Femur (tissue), 1 donor: ENCODE measurements at regions not wholly inside any gene's neighbourhood (a gene's known extent, or its start where the extent isn't known, plus 50 kb on each side); places are given as distances from the start of the nearest gene placed in this dataset.
A peak's percentile ranks its signal among the peaks of the same experiment; 100 is the strongest.
"Not testable (repeated sequence)": the region's sequence is repeated elsewhere in the genome, so short reads cannot be mapped to it uniquely, and the experiment has no call there.

Experiments
- DNase-seq: peaks from one replicate; pipeline ENCODE4 v3.0.0-alpha.2; 2017

- DNase-seq: no peak
Measured at GRCh38 chr3:34844323-34844620, 795.1 kb upstream of the ARPP21 start.

DNA sequence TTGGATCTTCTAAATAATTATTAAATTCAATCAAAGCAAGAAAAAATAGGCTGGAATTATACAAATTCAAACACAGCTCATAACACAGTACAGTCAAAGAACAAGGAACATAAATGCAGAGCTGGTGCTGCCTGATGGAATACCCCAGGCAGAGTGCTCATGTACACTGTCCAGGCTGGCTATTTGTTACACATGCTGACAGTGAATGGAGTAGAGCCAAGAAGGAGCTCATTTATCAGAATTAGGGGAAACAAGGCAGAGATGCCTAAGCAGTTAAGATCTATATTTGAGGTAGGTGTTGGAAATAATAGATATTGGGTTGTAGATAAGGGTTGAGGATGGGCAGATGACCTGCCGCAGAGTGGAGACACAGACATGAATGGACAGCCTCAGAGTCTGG is 788.2 kb upstream of the ARPP21 start:
- no peak for DNase-seq

DNA sequence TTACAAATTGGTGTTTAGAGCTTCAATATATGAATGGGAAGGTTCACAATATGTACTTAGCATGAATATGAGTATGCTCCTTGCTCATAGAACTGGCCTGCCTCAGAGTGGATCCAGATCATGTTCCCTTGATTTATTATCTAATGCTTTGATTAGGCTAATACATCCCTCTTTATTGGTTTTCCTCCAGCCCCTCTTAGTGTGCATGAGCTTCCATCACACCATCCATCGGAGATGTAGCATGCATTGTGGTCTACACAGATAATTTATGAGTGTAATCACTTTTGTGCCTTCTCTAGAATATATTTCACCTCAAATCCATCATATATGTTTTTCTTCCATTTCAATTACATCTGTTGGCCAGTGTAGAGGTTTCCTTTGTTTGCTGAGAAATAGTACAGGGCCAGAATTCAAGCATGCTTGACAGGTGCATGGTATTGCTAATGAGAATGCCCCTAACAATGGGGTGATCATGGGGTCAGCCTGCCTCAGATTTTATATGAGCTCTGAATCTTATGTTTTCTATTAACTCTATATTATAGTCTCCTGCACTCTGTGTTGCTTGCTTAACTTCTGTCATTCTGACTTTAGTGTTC is 786.4 kb upstream of the ARPP21 start:
- no peak for DNase-seq

DNA sequence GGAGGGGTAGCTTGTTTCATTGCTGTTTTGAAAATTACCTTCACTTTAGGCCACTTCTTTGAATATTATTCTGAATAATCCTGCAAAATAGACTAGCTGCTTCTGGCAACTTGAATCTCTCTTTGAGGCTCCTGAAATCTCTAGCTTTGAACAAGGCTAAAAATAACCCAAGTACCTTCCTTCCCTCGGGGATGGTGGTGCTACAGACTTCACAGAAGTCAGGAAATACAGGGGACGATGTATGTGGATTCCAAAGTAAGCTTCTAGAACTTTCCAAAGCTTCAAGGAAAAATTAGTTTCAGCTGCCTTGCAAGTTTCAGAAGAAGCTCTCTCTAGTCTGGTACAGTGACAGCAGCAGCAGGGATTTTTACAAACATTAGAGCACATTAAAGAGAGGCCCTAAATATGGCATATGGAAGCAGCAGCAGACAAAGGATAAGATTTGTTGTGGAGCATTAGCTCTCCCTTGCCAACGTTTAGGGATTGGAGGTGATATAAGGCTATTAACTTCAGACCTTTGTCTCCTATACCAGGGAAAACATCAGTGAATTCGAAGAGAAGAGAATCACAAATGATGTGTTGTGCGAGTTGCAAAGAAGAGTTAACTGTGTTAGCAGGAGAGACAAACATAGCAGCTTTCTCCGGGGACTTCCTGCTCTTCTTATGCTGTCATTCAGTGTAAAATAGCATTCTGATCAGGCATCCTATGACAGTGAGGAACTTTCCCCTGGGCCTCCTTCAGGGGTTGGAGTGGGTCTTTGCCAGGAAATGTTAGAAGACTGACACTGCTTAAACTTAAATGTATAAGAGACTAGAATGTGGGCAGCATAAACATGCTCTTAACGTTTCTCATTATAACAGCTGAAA is 783.0 kb upstream of the ARPP21 start:
- DNase-seq: peak; percentile 37

DNA sequence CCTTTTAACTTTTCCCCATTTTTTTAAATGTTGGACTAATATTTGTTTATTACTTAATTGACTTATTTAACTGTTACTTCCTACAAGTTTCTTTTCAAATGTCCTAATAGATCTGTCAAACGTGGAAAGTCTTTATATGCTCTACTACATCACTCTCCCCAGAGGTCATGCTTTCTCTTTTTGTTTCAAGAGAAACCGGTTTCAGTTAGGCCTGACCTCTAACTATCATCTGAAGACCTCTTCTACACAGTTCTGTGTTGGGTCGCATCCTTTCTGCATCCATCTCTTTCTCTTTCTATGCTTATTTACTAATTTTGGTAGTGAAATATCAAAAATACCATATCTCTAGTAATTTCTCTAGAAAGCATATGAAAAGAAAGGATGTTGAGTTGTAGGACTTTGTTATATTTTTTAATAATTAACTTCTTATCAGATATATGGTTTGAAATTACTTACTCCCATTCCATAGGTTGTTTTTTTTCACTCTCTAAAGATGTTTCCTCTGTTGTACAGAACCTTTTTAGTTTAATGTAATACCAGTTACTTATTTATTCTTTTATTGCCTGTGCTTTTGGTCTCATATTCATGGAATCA is 781.2 kb upstream of the ARPP21 start:
- no peak for DNase-seq

DNA sequence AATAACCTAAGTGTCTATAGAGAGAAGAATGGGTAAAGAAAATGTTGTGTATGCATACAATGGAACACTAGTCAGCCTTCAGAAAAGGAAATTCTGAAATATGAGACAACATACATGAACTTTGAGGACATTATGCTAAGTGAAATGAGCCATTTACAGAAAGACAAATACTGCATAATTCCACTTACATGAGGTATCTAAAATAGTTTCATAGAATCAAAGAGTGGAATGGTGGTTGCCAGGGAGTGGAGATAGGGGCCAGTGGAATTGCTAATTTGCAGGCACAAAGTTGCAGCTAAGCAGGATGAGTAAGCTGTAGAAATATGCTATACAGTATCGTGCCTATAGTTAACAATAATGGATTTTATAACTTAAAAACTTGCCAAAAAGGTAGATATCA is 779.6 kb upstream of the ARPP21 start:
- DNase-seq: no peak

- DNase-seq: no peak
Measured at GRCh38 chr3:34862456-34862855, 776.9 kb upstream of the ARPP21 start.

DNA sequence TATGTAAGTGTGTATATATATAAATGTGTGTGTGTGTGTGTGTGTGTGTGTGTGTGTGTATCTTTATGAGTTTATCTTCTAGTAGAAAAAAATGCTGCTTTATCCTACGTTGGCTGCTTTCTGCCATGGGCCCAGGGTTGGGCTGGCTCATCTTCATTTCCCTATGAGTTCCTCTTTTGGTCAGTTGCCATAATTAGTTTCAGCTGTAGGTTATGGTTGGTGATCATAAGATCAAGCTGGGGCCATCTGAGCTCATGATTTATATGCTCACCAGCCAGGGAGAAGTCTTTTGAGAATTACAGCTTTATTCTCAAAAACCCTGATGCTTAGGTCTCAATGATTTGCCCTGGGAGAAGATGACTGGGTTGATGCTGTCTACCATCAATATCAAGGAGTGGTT is 775.8 kb upstream of the ARPP21 start:
- DNase-seq: no peak

DNA sequence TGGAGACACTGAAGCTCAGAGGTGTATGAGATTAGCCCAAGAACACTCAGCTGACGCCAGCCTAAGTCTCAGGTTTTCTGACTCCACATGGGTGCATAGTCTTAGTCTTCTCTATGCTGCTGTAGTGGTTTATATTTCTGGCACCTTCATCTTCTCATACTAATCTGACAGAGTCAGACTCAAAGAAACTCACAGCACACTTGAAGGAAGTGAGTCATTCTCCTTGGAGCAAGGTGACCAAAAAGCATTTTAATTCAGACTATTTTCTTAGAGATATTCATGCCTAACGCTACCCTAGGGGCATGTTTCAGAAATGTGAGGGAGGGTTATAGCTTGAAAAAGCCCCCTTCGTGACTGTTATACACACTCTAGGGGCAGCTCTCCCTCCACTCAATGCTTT is 775.3 kb upstream of the ARPP21 start:
- no peak for DNase-seq

DNA sequence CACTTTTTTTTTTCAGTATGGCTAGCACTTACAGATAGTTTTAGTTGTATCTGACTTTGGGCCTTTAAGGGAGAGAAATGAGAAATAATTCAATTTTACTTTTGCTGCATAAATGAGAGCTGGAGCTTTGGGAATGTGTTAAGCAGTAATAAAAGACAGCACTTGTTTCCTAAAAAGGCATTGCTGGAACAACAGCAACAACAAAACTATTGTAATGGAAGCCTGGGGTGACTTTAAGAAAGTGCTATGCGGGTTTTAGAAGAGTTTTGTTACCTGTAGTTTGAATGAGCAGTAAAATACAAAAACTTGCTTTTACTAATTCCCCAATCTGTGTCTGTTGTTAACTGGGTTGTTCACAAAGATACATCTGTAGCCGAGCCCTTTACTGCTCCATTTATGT is 774.0 kb upstream of the ARPP21 start:
- no peak for DNase-seq

DNA sequence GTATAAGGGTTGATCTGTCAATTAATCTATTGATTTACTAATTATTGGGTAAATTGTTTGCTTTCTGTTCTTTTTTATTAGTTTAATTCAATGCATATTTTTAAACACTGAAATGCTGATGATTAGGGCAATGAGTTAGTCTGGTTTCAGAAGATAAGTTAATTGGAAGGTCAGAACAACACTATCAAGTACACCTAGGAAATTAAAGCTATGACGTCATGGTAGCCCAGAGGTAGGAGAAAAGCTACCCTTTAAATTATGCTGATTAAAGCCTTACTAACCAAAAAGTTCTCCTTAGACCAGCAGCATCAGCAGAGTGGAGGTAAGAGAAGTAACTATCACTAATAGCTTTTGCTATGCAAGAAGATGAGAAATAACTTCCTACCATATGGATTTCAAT is 770.4 kb upstream of the ARPP21 start:
- DNase-seq: no peak

GRCh38 chr3:34869696-34870095 is 769.6 kb upstream of the ARPP21 start:
- no peak for DNase-seq

DNA sequence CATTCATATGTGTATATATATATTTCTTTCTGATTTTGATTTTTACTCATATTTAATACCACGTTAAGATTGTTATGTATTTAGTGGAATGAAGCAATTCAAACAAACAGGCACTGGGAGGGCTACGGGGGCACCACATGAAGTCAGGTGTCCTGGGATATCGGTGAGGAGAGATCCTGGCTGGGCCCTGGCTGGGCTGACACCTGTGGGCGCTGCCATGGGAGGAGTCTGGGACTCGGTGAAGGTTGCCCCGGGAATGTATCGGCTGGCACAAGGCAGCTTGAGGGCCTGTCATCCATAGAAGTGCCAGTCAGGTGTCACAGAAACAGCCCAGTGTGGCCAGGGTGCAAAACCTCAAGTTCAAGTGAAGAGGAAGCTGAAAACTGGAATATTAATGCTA is 766.9 kb upstream of the ARPP21 start:
- no peak for DNase-seq

- no peak for DNase-seq
Measured at GRCh38 chr3:34876997-34877396, 762.3 kb upstream of the ARPP21 start.

GRCh38 chr3:34878488-34878887 is 760.8 kb upstream of the ARPP21 start:
- DNase-seq: no peak

- no peak for DNase-seq
Measured at GRCh38 chr3:34881026-34881425, 758.3 kb upstream of the ARPP21 start.

DNA sequence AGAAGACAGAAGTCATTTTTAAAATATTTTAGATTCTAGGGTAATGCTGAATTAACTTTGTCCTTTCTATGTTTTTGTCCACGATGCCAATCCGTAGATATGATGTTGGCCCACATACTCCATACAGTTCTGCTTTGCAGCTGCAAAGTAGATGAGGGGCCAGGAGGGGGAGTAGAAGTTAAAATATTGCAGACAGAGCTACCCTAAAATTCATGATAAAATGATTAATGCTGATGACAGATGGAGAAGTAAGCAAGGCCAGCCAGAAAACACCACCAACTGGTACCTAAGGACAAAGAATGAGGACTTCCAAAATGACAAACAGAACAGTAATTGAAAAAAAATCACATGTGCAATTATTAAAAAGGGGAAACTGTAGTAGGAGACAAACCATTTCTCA is 756.6 kb upstream of the ARPP21 start:
- DNase-seq: no peak

- DNase-seq: no peak
Measured at GRCh38 chr3:34884007-34884406, 755.3 kb upstream of the ARPP21 start.

- no peak for DNase-seq
Measured at GRCh38 chr3:34886443-34886842, 752.9 kb upstream of the ARPP21 start.

DNA sequence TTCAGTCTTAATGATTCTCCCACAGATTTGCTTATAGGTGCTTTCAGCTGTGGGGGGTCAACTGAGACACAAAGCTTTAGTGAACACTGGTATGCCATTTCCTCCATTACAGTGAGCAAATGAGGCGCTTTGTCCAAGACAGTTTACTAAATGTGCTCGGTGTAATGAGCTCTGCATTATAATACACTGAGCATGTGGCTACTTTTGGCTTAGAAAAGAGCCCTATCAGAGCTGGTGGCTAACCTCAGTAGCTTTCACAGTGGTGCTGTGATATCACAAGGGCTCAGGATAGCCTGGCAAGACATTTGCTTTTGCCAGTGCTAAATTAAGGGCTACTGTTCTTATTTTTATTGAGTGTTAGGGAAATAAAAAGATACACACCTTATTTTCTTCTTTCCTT is 749.7 kb upstream of the ARPP21 start:
- DNase-seq: no peak

- no peak for DNase-seq
Measured at GRCh38 chr3:34890247-34890646, 749.1 kb upstream of the ARPP21 start.

DNA sequence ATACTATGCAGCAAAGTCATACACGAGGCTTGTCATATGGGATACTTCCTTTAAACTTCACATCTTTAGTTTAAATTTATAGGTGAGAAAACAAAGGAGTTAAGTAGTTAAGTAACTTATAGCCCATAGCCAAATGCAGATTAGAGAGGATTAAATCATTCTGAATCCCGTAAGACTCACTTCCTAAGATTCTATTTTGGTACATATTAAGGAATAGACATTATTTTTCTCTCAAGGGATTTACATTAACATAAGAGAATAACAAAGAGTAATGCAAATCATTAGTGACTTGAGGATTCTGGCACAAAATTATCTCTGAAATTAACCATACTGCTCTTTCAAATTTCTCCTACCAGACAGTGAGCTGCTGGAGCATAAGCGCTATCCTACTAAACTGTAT is 747.4 kb upstream of the ARPP21 start:
- no peak for DNase-seq

DNA sequence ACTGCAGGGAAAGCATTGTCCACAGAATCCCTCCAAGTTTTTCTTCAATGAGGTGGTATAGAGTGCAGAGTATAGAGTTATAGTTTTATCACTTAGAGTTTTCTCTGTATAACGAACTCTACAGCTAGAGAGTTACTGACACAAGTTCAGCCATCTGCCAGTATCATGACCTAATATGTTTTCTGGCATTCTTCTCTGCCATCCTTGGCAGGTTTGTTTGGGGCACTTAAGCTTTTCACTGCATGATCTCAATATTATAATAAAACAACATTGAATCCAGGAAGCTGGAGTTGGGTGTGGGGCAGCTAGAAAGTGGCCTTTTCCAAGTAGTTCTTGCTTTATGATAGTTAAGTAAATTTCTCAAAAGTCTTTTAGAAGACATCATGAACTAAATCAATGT is 743.5 kb upstream of the ARPP21 start:
- no peak for DNase-seq

GRCh38 chr3:34909679-34910078 is 729.6 kb upstream of the ARPP21 start:
- DNase-seq: not testable (repeated sequence)

GRCh38 chr3:34919025-34919424 is 720.3 kb upstream of the ARPP21 start:
- DNase-seq: no peak
